HG03354 (cell line): ENCODE measurements at regions not wholly inside any gene's neighbourhood (a gene's known extent, or its start where the extent isn't known, plus 50 kb on each side); places are given as distances from the start of the nearest gene placed in this dataset.
"Not testable (repeated sequence)": the region's sequence is repeated elsewhere in the genome, so short reads cannot be mapped to it uniquely, and the experiment has no call there.

Source experiments
- ATAC-seq: cut with Tn5 transposase; IDR thresholded peaks from one replicate; pipeline ENCODE4 v1.9.1; 2021; ENCODE audit warnings: mild to moderate bottlenecking; ENCODE audit not compliant: unreplicated experiment, poor library complexity, severe bottlenecking

DNA sequence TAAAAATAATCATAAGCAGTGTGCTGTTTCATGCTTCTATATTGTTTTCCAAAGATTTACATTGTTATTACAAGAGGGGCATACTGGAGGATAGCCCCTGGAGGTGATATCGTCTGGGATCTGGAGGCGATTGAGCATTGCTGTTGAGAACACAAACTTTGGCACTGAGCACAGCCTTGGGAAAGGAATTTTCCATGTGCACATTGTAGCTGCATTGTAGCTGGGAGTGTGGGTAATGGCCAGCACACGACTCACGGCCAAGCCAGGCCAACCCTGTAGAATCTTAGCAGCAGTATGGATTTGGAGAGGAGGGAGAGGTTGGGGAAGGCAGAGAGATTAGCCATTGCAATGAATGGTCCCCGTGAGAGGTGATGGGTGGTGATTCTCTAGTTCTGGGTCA, 121.9 kb downstream of the SMIM20 start:
- ATAC-seq = no peak

- no peak for ATAC-seq
These were observed 125.8 kb downstream of the SMIM20 start for GRCh38 chr4:26039639-26040359.

GRCh38 chr4:26044524-26044923, 130.5 kb downstream of the SMIM20 start:
- no peak for ATAC-seq

- no peak for ATAC-seq
These were observed 131.0 kb downstream of the SMIM20 start for GRCh38 chr4:26044983-26045382.

DNA sequence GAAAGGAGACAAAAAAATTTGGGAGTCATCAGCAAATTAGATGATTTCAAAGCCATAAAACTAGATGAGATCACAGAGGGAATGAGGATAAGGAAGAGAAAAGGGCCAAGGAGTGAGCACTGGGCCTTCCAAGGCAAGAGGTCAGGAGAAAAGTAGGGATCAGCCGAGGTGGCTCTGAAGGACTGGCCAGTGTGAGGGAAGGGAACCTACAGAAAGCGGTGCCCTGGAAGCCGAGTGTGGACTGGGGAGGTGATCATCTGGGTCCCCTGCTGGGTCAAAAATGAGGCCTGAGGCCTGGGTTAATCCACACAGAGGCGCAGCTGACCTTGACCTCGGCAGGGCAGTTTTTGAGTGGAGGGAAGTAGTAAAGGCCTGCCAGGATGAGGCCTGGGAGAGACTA, 133.8 kb downstream of the SMIM20 start:
- no peak for ATAC-seq

GRCh38 chr4:26048378-26048882, 134.4 kb downstream of the SMIM20 start:
- no peak for ATAC-seq

DNA sequence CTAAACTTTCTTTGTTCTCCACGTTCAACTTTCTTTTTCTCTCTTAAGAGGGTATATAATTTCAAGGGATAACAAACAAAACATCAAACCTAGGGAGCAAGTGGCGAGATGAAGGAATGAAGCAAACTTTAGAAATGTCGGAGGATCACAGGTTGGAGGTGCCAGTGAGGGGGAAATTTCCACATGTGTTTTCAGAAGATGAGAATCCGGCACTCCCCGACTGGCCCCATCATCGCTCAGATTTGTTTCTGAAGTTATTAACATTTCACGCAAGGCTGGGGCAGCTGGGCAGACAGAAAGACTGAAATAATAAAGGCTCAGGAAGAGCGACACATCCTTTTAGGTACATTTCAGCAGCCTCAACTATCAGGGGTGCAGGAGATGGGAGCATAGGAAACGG, 134.9 kb downstream of the SMIM20 start:
- ATAC-seq = no peak

DNA sequence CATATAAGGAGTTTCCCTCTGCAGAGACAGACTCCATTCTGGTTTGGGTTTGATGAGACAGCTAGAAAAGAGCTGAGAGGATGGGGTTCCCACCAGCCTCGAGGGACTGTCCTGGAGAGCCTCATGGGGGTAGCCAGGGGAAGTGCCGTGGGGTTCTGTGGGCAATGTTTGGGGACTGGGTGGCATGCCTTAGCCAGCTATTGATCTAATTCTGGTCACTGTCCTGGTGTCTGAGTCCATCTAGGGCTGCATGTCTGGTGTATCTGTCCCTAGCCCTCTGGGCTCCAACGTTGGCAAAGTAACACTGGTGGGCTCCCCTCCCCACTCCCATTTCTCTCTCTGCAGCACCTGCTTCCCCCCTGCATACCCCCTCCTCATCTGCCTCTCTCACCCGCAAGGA, 135.4 kb downstream of the SMIM20 start:
- ATAC-seq = no peak

- ATAC-seq = no peak
These were observed 136.2 kb downstream of the SMIM20 start for GRCh38 chr4:26050212-26050643.

- no peak for ATAC-seq
These were observed 136.7 kb downstream of the SMIM20 start for GRCh38 chr4:26050671-26051070.

DNA sequence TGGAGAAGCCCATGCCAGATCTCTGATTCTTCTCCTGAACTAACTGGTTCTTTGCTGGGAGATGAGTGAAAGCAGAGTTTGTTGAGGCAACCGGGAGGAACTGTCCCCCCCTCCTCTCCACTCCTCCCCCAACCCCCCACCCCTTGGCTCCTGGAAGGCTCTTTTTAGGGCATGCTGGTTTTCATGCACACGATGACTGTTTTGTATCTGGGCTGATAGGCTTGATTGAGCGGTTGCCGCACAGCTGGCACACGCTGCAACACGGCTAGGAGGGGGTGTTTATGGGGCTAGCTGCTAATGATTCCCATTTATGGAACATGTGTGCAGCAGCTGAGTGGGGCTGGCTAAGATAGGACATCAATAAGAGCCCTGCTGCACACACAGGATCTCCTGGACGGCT, 137.2 kb downstream of the SMIM20 start:
- no peak for ATAC-seq

GRCh38 chr4:26052663-26053541, 138.9 kb downstream of the SMIM20 start:
- no peak for ATAC-seq

DNA sequence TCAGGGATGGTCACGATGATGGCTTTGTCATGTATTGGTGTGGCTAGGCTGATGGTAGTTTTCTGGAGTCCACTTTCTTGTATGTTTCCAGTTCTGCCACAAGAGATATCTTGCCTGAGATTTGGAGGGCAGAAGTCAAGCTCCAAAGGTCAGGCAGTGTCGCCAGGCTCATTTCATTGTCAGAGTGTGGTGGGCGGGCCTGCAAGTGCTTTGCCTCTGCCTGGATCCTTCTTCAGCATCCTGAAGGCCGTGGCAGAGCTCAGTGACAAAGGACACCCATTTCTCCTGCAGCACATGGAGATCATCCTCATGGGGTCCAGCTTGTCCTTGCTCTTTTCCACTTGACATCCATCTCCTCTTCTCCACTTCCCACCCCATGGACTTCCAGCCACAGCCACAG, 139.7 kb downstream of the SMIM20 start:
- no peak for ATAC-seq

DNA sequence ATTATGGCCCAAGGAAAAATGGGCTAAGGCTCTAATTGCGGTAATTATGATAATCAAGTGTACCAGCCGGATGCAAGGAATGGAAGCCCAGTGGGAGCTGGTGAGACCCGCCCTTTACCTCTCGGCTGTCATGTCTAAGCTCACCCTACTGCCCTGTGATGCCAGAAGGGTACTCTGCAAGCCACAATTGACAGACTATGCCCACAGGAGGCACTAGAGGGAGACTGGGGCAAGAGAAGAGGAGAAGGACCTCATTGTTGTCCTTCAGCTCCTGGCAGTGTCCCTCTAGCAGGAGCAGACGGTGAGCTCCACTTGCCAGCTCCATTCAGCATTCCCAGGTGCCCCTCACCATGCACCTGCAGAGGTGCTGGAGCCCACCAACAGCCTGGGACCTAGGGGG, 141.8 kb downstream of the SMIM20 start:
- no peak for ATAC-seq

DNA sequence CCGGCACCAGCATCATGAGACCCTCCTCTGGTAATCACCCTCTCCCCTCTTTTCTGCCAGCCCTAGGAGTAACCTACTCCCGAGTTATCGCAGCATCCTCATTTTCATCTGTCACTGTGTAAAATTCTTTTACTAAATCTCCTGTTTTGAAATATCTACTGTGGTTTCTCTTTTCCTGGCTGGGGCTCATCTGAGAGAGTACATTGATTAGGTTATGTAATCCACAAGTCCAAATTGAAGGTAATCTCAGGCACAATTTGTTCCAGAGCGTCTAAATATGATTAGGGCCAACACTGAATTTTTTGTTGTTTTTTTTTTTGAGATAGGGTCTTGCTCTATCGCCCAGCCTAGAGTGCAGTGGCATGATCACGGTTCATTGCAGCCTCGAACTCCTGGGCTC, 142.4 kb downstream of the SMIM20 start:
- no peak for ATAC-seq

GRCh38 chr4:26057839-26058238, 143.8 kb downstream of the SMIM20 start:
- not testable (repeated sequence) for ATAC-seq

DNA sequence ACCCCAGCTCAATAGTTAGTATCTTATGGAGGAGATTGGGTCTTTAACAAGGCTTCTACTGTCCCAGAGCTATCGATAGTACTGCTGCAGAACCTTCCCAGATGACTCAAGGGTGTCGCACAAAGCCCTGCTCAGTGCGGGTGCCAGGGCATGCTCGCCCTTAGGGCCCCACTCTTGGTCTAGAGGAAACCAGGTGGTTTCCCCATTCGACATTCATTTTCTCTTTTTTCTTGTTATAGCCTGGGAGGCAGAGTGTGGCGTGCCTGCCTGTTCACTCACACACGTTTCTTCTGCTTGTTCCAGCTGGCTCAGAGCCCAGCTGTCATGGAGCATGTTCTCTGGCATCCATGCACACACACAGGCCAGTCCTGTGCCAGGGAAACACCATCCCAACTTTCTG, 144.5 kb downstream of the SMIM20 start:
- peak; percentile 68 for ATAC-seq

GRCh38 chr4:26059391-26060154, 145.6 kb downstream of the SMIM20 start:
- no peak for ATAC-seq

DNA sequence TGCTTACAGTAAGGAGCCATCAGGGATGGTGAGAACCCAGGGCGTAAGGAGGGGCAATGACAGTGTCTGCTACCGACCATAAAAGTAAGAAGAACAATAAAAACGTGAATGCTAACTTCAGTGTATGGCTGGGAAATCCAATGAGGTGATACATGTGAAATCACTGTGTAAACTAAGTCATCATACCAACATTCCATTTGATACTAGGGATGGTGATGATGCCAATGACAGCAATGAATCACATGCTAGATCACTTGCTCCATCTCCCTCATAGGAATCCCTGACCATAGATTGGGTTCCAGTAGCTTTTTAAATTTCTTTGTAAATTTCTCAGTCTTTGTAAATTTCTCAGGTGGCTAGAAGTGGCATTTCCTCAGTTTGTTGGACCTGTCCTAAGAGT, 146.3 kb downstream of the SMIM20 start:
- ATAC-seq = no peak
